ENCODE measurements at regions not wholly inside any gene's neighbourhood (a gene's known extent, or its start where the extent isn't known, plus 50 kb on each side); places are given as distances from the start of the nearest gene placed in this dataset.

DNA sequence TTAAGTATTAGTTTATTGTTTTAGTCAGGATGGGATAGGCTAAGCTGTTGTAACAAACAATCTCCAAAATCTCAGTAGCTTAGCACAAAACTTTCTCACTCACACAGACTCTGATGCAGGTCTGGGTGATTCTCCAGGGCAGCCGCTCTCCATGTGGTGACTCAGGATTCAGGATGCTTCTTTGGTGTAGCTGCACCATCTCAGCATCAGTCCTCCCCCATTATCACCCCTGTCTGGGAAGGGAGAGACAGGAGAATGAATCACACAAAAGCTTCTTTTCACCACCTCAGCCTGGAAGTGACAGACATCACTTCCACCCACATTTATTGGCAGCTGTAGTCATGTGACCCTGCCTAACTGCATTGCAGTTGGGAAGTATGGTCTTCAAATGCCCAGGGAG is 142.3 kb downstream of the DICER1 start:
- Histone ChIP-seq H3K36me3 (ENCODE audit: insufficient read depth) (no peaks in the 10 kb centered on the region), H2AFZ (no peak overlapping the region), H3K4me3 (no peak overlapping the region), H3K4me2 (no peak overlapping the region), H4K20me1 (replicated peaks; ENCODE audit: insufficient read depth) (no peaks in the 10 kb centered on the region), H3K79me2 (replicated peaks; ENCODE audit: insufficient read depth) (no peaks in the 10 kb centered on the region), H3K27me3 (ENCODE audit: insufficient read depth) (no peaks in the 10 kb centered on the region), H3K9me2 (ENCODE audit: insufficient read depth) (no peaks in the 10 kb centered on the region), H3F3A (replicated peaks; ENCODE audit: low read depth) (no peaks in the 10 kb centered on the region), H3K27ac (ENCODE audit: low read depth) (no peak overlapping the region), H3K4me1 (ENCODE audit: insufficient read depth) (peaks cover 8% of the 10 kb centered on the region; the same call in 1 of the 2 replicates)
- Mint-ChIP-seq H3K4me1 (peaks cover 6% of the 10 kb centered on the region; the same call in 2 of the 3 replicates), H3K4me3 (no peak overlapping the region), H3K9me3 (no peaks in the 10 kb centered on the region), H3K27ac (no peak overlapping the region), H3K27me3 (ENCODE audit: insufficient read depth, low read depth, poor library complexity) (no peaks in the 10 kb centered on the region), H3K36me3 (ENCODE audit: low read depth) (no peaks in the 10 kb centered on the region)
- no peak for ATAC-seq
- TF ChIP-seq POLR2AphosphoS5 (IDR thresholded peaks at IDR 0.05; ENCODE audit: low read depth) (no peak), ZNF331 (CRISPR knock-in tag; IDR thresholded peaks at IDR 0.05; ENCODE audit: low read depth) (no peak)
- DNase-seq (ENCODE audit: low spot score), result no peak

GRCh38 chr14:95014036-95014435 is 143.3 kb downstream of the DICER1 start:
- Histone ChIP-seq H3K36me3 (ENCODE audit: insufficient read depth) (no peaks in the 10 kb centered on the region), H3K4me2 (no peak overlapping the region), H3K4me3 (no peak overlapping the region), H3K79me2 (replicated peaks; ENCODE audit: insufficient read depth) (no peaks in the 10 kb centered on the region), H2AFZ (no peak overlapping the region), H3K9me2 (ENCODE audit: insufficient read depth) (no peaks in the 10 kb centered on the region), H4K20me1 (replicated peaks; ENCODE audit: insufficient read depth) (no peaks in the 10 kb centered on the region), H3K4me1 (ENCODE audit: insufficient read depth) (peaks cover 8% of the 10 kb centered on the region; the same call in 1 of the 2 replicates), H3K27ac (ENCODE audit: low read depth) (no peak overlapping the region), H3F3A (replicated peaks; ENCODE audit: low read depth) (no peaks in the 10 kb centered on the region), H3K27me3 (ENCODE audit: insufficient read depth) (no peaks in the 10 kb centered on the region)
- H3K4me3 Mint-ChIP-seq, result no peak overlapping the region
- H3K9me3 Mint-ChIP-seq, result no peaks in the 10 kb centered on the region
- H3K4me1 Mint-ChIP-seq, result peaks cover 6% of the 10 kb centered on the region; the same call in 2 of the 3 replicates
- no peaks in the 10 kb centered on the region for H3K27me3 Mint-ChIP-seq (ENCODE audit: insufficient read depth, low read depth, poor library complexity)
- no peak overlapping the region for H3K27ac Mint-ChIP-seq
- no peak for ATAC-seq
- no peaks in the 10 kb centered on the region for H3K36me3 Mint-ChIP-seq (ENCODE audit: low read depth)
- DNase-seq (ENCODE audit: low spot score), result no peak
- TF ChIP-seq, protein P1, sequence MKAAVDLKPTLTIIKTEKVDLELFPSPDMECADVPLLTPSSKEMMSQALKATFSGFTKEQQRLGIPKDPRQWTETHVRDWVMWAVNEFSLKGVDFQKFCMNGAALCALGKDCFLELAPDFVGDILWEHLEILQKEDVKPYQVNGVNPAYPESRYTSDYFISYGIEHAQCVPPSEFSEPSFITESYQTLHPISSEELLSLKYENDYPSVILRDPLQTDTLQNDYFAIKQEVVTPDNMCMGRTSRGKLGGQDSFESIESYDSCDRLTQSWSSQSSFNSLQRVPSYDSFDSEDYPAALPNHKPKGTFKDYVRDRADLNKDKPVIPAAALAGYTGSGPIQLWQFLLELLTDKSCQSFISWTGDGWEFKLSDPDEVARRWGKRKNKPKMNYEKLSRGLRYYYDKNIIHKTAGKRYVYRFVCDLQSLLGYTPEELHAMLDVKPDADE (IDR thresholded peaks at IDR 0.05), result no peak
- TF ChIP-seq, protein P2, sequence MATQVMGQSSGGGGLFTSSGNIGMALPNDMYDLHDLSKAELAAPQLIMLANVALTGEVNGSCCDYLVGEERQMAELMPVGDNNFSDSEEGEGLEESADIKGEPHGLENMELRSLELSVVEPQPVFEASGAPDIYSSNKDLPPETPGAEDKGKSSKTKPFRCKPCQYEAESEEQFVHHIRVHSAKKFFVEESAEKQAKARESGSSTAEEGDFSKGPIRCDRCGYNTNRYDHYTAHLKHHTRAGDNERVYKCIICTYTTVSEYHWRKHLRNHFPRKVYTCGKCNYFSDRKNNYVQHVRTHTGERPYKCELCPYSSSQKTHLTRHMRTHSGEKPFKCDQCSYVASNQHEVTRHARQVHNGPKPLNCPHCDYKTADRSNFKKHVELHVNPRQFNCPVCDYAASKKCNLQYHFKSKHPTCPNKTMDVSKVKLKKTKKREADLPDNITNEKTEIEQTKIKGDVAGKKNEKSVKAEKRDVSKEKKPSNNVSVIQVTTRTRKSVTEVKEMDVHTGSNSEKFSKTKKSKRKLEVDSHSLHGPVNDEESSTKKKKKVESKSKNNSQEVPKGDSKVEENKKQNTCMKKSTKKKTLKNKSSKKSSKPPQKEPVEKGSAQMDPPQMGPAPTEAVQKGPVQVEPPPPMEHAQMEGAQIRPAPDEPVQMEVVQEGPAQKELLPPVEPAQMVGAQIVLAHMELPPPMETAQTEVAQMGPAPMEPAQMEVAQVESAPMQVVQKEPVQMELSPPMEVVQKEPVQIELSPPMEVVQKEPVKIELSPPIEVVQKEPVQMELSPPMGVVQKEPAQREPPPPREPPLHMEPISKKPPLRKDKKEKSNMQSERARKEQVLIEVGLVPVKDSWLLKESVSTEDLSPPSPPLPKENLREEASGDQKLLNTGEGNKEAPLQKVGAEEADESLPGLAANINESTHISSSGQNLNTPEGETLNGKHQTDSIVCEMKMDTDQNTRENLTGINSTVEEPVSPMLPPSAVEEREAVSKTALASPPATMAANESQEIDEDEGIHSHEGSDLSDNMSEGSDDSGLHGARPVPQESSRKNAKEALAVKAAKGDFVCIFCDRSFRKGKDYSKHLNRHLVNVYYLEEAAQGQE (IDR thresholded peaks at IDR 0.05; ENCODE audit: unreplicated experiment), result no peak
- TF ChIP-seq JUNB (IDR thresholded peaks at IDR 0.05; ENCODE audit: unreplicated experiment) (no peak), CREB1 (CRISPR knock-in tag; IDR thresholded peaks at IDR 0.05; ENCODE audit: low read depth) (no peak), ZNF462 (CRISPR knock-in tag; IDR thresholded peaks at IDR 0.05) (no peak), STAT1 (IDR thresholded peaks at IDR 0.05; ENCODE audit: unreplicated experiment) (no peak), ZNF114 (CRISPR knock-in tag; IDR thresholded peaks at IDR 0.05) (no peak), POLR2AphosphoS5 (IDR thresholded peaks at IDR 0.05; ENCODE audit: low read depth) (no peak), ZNF331 (CRISPR knock-in tag; IDR thresholded peaks at IDR 0.05; ENCODE audit: low read depth) (no peak)
- TF ChIP-seq, protein P3, sequence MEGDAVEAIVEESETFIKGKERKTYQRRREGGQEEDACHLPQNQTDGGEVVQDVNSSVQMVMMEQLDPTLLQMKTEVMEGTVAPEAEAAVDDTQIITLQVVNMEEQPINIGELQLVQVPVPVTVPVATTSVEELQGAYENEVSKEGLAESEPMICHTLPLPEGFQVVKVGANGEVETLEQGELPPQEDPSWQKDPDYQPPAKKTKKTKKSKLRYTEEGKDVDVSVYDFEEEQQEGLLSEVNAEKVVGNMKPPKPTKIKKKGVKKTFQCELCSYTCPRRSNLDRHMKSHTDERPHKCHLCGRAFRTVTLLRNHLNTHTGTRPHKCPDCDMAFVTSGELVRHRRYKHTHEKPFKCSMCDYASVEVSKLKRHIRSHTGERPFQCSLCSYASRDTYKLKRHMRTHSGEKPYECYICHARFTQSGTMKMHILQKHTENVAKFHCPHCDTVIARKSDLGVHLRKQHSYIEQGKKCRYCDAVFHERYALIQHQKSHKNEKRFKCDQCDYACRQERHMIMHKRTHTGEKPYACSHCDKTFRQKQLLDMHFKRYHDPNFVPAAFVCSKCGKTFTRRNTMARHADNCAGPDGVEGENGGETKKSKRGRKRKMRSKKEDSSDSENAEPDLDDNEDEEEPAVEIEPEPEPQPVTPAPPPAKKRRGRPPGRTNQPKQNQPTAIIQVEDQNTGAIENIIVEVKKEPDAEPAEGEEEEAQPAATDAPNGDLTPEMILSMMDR (conservative IDR thresholded peaks at IDR 0.05; ENCODE audit: low read depth in 2 of 2), result no peak
